Left renal cortex interstitium (tissue), 4 donors: ENCODE measurements at regions not wholly inside any gene's neighbourhood (a gene's known extent, or its start where the extent isn't known, plus 50 kb on each side); places are given as distances from the start of the nearest gene placed in this dataset.

ENCODE experiments used
- DNase-seq, 4 donors: peaks; one replicate each; pipeline ENCODE4 v3.0.0-alpha.2; 2013; ENCODE audit warnings: low read depth in 4 of 4, low spot score in 2 of 4, missing footprints in 1 of 4

GRCh38 chr2:205902041-205902899, 183.7 kb downstream of the INO80D start:
- no peak for DNase-seq

DNA sequence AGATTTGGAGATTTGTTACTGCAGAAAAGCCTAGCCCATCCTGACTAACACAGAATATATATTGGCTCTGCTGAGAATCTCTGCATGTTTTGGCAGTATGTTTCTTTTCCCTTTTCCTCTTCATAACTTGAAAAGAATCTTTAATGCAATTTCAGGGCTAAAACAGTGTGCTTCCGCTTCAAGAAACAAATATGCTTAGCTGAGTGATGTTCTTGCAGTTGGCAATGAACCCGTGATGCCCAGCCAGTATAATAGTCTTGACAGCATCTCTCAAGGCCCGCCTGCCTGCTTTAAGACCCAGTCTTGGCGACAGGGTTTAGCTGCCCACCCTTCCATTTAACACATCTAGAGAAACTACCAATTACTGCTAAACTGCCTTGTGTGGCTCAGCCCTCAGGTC, 184.5 kb downstream of the INO80D start:
- no peak for DNase-seq

DNA sequence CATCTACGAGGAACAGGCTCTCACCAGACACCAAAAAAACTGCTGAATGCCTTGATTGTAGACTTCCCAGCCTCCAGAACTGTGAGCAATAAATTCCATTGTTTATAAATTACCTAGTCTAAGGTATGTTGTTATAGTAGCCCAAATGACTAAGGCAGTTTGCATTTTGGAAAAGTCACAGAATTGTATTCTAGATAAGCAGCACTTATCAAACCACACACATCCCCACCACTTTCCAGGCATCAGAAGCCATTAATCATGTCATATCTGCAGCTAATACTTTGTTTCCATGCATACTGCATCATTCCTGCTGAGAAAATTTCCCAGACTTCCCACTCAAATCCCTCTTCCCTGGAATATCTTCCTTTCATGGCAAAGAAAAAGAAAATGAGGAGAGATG, 187.2 kb downstream of the INO80D start:
- DNase-seq, result no peak

- DNase-seq, result no peak
These were observed 189.9 kb downstream of the INO80D start for GRCh38 chr2:205895981-205896655.

DNA sequence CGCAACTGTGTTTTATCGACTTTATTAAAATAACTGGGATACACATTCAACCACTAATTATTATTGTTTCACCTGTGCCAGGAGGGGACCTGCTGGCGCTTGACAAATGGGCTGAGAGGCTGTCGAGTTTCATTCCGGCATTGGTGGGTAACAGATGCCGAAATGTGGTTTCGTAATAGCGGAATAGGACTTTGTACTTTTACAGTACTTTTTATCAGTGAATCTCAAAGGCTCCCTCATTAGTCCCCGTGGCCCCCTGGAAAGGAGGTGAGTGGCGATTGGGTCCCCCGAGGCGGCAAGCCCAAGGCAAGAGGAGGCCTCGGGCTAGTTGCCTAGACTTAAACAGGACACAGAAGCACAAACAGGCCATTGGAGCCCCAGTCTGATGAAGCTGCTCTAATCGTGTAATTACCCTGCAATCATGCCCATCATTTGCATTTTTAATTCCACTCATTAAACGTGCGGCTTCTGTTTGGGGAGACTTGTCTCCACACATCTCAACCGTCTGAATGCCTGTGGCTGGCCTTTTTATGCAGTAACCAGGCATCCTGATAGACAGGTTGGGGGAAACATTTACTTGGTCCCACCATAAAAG, 193.2 kb downstream of the INO80D start:
- DNase-seq, result no peak

DNA sequence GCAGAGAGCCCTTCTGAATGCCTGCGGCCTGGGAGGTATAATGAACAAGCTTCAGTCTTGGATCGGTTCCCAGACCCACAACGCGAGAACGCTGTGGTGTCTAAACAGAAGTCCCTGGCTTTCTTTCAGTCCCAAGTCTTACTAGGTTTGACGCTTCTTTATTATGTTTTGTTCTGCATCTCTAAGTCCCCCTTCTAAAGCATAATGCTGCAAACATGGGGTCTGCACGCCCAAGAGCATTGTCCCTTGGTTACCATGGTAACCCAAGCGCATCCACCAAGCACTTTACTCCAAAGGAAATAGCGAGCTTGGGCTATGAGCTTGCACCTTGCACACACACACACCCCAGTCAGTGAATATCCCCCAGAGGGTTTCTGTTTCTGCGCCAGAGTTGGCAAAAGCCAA, 193.7 kb downstream of the INO80D start:
- no peak for DNase-seq

- no peak for DNase-seq
These were observed 196.9 kb downstream of the INO80D start for GRCh38 chr2:205889114-205889513.

GRCh38 chr2:205887637-205888036, 198.3 kb downstream of the INO80D start:
- no peak for DNase-seq

GRCh38 chr2:205885492-205886099, 200.4 kb downstream of the INO80D start:
- peak in 1 of 4 donors; percentile 53 for DNase-seq

DNA sequence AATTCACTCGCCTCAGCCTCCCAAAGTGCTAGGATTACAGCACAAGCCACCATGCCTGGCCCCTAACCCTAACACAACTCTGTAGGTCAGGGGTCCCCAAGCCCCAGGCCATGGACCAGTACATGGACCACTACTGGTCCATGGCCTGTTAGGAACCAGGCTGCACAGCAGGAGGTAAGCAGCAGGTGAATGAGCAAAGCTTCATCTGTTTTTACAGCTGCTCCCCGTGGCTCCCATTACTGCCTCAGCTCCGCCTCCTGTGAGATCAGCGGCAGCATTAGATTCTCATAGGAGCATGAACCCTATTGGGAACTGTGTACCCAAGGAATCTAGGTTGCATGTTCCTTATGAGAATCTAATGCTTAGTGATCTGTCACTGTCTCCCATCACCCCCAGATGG, 201.7 kb downstream of the NRP2 start:
- no peak for DNase-seq

DNA sequence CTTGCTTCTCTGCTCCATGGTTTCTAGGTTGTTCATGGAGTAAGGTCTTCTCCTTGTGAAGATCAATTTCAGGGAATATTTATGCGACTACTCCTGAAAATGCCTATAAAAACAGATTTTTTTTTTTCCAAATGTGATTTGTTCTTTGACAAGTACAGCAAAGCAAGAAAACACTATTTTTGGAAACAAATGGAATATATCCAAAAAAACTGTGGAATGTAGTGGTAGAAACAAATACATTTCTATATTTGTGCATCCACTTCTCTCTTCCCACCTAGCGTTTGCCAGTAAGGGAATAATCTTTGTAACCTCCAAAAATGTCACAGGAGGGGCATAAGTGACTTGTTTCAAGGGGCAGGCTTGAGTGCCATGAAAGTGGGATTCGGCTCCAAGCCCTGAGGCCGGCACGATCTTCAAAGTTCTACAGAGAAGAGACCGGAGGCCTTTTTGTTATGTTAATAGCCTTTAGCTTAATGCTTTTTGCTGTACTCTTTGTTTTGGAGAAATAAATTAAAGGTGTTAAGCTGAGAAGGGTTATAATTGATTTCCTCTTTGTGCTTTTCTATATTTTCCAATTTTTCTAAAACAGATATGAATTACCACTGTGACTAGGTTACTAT, 200.6 kb downstream of the NRP2 start:
- DNase-seq, result no peak

GRCh38 chr2:205880048-205880447, 197.7 kb downstream of the NRP2 start:
- no peak for DNase-seq

- DNase-seq, result no peak
These were observed 196.9 kb downstream of the NRP2 start for GRCh38 chr2:205878999-205879762.

- DNase-seq, result no peak
These were observed 195.2 kb downstream of the NRP2 start for GRCh38 chr2:205877496-205877895.

- no peak for DNase-seq
These were observed 193.8 kb downstream of the NRP2 start for GRCh38 chr2:205876127-205876526.

- no peak for DNase-seq
These were observed 190.4 kb downstream of the NRP2 start for GRCh38 chr2:205872716-205873115.

DNA sequence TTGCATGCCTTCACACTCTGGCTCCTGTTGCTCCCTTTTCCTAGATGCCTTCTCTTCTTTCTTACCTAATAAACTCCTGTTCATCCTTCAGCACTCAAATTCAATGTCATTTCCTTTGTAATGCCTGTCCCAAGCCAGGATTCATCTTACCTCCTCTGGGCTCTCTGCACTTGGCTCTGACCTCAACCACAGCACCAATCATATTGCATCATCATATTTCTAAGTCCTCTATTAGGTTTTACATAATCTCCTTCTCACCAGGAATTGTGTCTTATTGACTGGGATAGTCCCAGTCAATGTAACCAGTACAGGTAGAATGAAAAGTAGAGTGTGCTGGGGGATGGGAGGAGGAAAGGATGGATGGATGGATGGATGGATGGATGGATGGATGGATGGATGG, 187.1 kb downstream of the NRP2 start:
- no peak for DNase-seq

- DNase-seq, result no peak
These were observed 186.6 kb downstream of the NRP2 start for GRCh38 chr2:205868773-205869333.

DNA sequence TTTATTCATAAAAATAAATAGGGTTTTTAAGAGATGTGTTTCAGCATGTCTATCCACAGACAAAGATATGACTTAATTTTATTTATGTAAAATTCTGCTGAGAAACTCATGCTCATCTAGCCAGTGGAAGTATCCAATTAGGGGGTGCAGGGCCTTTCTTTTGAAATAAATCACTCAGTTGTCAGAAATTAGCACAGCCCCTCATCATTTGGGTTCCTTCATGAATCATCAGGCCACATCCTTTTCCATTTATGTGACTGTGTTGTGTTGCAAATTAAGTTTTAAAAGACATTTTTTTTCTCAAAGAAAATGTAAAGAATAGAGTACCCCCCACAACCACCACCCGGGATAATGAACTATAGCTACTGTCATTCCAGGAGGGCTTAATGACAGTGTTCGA, 185.8 kb downstream of the NRP2 start:
- DNase-seq, result no peak

GRCh38 chr2:205867371-205867770, 185.1 kb downstream of the NRP2 start:
- no peak for DNase-seq
